HepG2 (cell line): ENCODE measurements at regions not wholly inside any gene's neighbourhood (a gene's known extent, or its start where the extent isn't known, plus 50 kb on each side); places are given as distances from the start of the nearest gene placed in this dataset.

ENCODE experiments used
- ATAC-seq: fragments of 200-7000 bp; cut with Tn5 transposase; 3 replicates; pipeline ENCODE4 v1.9.1; 2020; ENCODE audit warnings: mild to moderate bottlenecking, moderate library complexity
- BruUV-seq: library from RNA; stranded (reverse); fragments of 400-500 nt; replicated peaks from 2 replicates; lab custom pipeline; 2021; lab: Mats Ljungman, UMichigan
- CTCF ChIA-PET: fragments of 300-600 bp; formaldehyde crosslinking; extraction: SDS; loops from one replicate; lab custom pipeline; 2021; ENCODE audit warnings: low total read pairs, inconsistent platforms, low intra/inter-chr PET ratio; lab: Yijun Ruan, JAX
- POLR2A ChIA-PET: fragments of 350-600 bp; sonication (Branson Sonifier 250); formaldehyde crosslinking; loops from one replicate; lab custom pipeline; 2020; ENCODE audit warnings: antibody characterized with exemption, inconsistent platforms; lab: Yijun Ruan, JAX
- DNase-seq: peaks from one replicate; pipeline ENCODE4 v3.0.0-alpha.2; 2015; ENCODE audit warnings: low spot score
- FAIRE-seq: peaks from 3 replicates; lab custom pipeline; 2011; peaks lifted over from hg19 to GRCh38; lab: Jason Lieb, UNC
- H2AFZ ChIP-seq: one replicate; pipeline ENCODE4 v1.6.1; 2011; ENCODE audit warnings: low read length, inconsistent platforms
- H3K27ac ChIP-seq: fragments of 300-600 bp; 3 replicates; pipeline ENCODE4 v1.8.0; 2011; ENCODE audit warnings: mixed run types, mild to moderate bottlenecking, mixed read lengths, low read length, inconsistent platforms; ENCODE audit not compliant: insufficient read depth; ENCODE audit errors: extremely low read length
- H3K27me3 ChIP-seq, 2 experiments: fragments of 200-600 bp in 1 of 2; 2 replicates in 1 of 2; 3 replicates in 1 of 2; pipeline versions ENCODE4 v1.6.0 to v1.8.0; 2011; ENCODE audit warnings: low read length in 2 of 2, mild to moderate bottlenecking in 2 of 2, moderate library complexity in 2 of 2, inconsistent platforms in 1 of 2; ENCODE audit not compliant: insufficient read depth in 2 of 2, control insufficient read depth in 1 of 2
- H3K36me3 ChIP-seq, 2 experiments: fragments of 200-600 bp in 1 of 2; replicated peaks in 1 of 2; 2 replicates in 1 of 2; 3 replicates in 1 of 2; pipeline versions ENCODE4 v1.5.1 to v1.8.0; 2011; ENCODE audit warnings: low read length in 2 of 2, inconsistent platforms in 1 of 2; ENCODE audit not compliant: insufficient read depth in 2 of 2, control insufficient read depth in 1 of 2
- H3K4me1 ChIP-seq: 2 replicates; pipeline ENCODE4 v1.5.1; 2012; ENCODE audit warnings: low read length, inconsistent platforms; ENCODE audit not compliant: insufficient read depth
- H3K4me2 ChIP-seq: 2 replicates; pipeline ENCODE4 v1.6.0; 2011; ENCODE audit warnings: low read depth, low read length, inconsistent platforms
- H3K4me3 ChIP-seq, 3 experiments: fragments of 200-600 bp in 1 of 3; sonication (generic), shearing (Covaris generic) in 1 of 3; replicated peaks in 1 of 3; 2 replicates each; pipeline ENCODE4 v1.5.1; 2011 to 2016; ENCODE audit warnings: low read length in 3 of 3, inconsistent platforms in 2 of 3, low read depth in 2 of 3, mild to moderate bottlenecking in 2 of 3, control low read depth in 1 of 3, mixed read lengths in 1 of 3; ENCODE audit not compliant: insufficient read depth in 1 of 3
- H3K79me2 ChIP-seq: one replicate; pipeline ENCODE4 v1.6.1; 2011; ENCODE audit warnings: low read length, inconsistent platforms; ENCODE audit not compliant: insufficient read depth
- H3K9ac ChIP-seq: 2 replicates; pipeline ENCODE4 v1.6.0; 2011; ENCODE audit warnings: mild to moderate bottlenecking, low read depth, low read length, inconsistent platforms; ENCODE audit not compliant: insufficient read depth
- H3K9me3 ChIP-seq: 2 replicates; pipeline ENCODE4 v1.5.1; 2012; ENCODE audit warnings: mild to moderate bottlenecking, low read length
- H4K20me1 ChIP-seq: 2 replicates; pipeline ENCODE4 v1.6.0; 2011; ENCODE audit warnings: inconsistent platforms, mild to moderate bottlenecking, low read length, moderate library complexity; ENCODE audit not compliant: insufficient read depth
- ATF7 ChIP-seq, 2 experiments: fragments of 450-650 bp in 1 of 2; sonication (generic) in 1 of 2; formaldehyde crosslinking in 1 of 2; IDR thresholded peaks; 2 replicates each; pipeline versions ENCODE4 v1.4.0 to v1.6.1; 2016 to 2020; ENCODE audit warnings: antibody characterized with exemption in 1 of 2, mild to moderate bottlenecking in 1 of 2, missing genetic modification reagents in 1 of 2
- DNMT3B ChIP-seq: conservative IDR thresholded peaks from 2 replicates; pipeline ENCODE4 v1.6.1; 2016; ENCODE audit warnings: missing biosample characterization, control low read depth
- PAWR ChIP-seq: sonication (generic); formaldehyde crosslinking; IDR thresholded peaks from 2 replicates; pipeline ENCODE4 v1.4.0; 2020; ENCODE audit warnings: missing genetic modification reagents, mild to moderate bottlenecking, borderline replicate concordance
- ZNF354B ChIP-seq: sonication (generic); formaldehyde crosslinking; IDR thresholded peaks from 2 replicates; pipeline ENCODE4 v1.8.0; 2022; ENCODE audit warnings: mild to moderate bottlenecking, missing genetic modification reagents
- ZNF432 ChIP-seq: sonication (generic); formaldehyde crosslinking; IDR thresholded peaks from 2 replicates; pipeline ENCODE4 v1.5.0; 2020; ENCODE audit warnings: missing genetic modification reagents, mild to moderate bottlenecking, borderline replicate concordance
- ZNF841 ChIP-seq: sonication (generic); formaldehyde crosslinking; IDR thresholded peaks from 2 replicates; pipeline ENCODE4 v1.8.1; 2023; ENCODE audit warnings: missing genetic modification reagents, borderline replicate concordance
- ZNF879 ChIP-seq: sonication (generic); formaldehyde crosslinking; IDR thresholded peaks from 2 replicates; pipeline ENCODE4 v1.8.1; 2023; ENCODE audit warnings: missing genetic modification reagents
- ZNF891 ChIP-seq: sonication (generic); formaldehyde crosslinking; IDR thresholded peaks from 2 replicates; pipeline ENCODE4 v1.5.0; 2020; ENCODE audit warnings: mild to moderate bottlenecking, missing genetic modification reagents
- WGBS: methylation state at CpG from one replicate; pipeline ENCODE4 v1.1.6; 2017; ENCODE audit warnings: low lambda C conversion rate; 5-methylcytosine and 5-hydroxymethylcytosine counted together
- in situ Hi-C: cut with HindIII; loops from 2 replicates; pipeline ENCODE4 v1.10.0; 2017; ENCODE audit warnings: low pct_unique_long_range_greater_than_20kb; ENCODE audit not compliant: extremely low pct_ligation_motif_present
- intact Hi-C: fragments of 100-400 bp; cut with micrococcal nuclease; formaldehyde crosslinking; loops from one replicate; pipeline ENCODE4 v1.10.0; 2022; ENCODE audit not compliant: unreplicated experiment
- TF ChIP-seq, protein P1 (sequence below): sonication (generic); formaldehyde crosslinking; IDR thresholded peaks from 2 replicates; pipeline ENCODE4 v1.8.1; 2022; ENCODE audit warnings: mild to moderate bottlenecking, missing genetic modification reagents
- TF ChIP-seq, protein P2 (sequence below): sonication (generic); formaldehyde crosslinking; IDR thresholded peaks from 2 replicates; pipeline ENCODE4 v1.8.1; 2023; ENCODE audit warnings: mild to moderate bottlenecking, missing genetic modification reagents

DNA sequence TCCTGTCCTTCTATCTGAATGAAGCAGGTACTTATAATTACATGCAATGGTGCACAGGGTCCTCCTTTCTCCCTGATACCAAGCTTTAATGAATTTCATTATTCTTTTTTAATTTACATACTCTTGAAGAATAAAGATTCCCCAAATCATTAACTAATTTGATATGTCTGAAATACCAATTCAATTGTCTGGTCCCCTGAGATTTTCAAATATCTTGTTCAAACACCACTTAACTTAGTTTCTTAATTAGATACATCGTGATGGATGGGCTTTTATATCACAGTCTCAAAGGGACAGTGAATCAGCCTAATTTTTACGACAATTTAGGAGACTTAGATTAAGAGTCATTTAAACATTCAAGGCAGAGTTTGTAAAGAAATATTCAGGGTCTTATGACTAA, 1054.6 kb downstream of the PLA2G4A start (continued):
- TF ChIP-seq ZNF432 (CRISPR knock-in tag) (no peak), ATF7 (IDR thresholded peaks at IDR 0.05) (no peak), ATF7 (CRISPR knock-in tag; IDR thresholded peaks at IDR 0.05) (no peak)

DNA sequence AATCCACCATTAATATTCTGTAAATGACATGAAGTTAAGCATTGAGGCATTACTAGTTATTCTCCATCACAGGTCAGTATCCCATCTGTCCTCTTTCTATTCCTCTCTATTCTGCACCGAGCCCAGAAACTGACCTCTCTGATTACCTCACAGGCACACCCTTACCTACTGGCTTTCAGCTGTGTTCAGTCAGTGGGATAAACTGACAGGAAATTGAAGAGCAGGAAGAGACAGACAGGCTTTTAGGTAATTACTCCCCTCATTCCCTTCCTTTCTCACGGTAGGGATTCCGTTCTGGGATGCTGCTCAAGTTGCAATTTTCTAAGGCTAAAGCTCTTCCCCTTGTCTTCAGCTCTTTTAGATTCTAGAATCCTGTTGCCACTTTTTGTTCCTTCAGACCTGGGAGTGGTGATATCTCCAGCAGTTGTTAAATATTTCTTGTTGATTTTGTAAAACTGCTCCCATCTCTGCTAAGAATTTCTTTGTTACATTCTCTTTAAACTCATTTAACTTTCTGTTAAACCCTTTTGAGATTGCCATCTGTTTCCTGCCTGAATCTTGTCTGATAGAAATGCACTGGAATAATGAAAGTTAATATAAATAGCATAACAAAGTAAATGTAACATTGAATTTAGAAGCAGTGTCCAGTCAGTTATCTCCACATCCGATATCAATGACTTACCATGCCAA, 1063.4 kb downstream of the PLA2G4A start:
- Histone ChIP-seq H3K9me3 (no peaks in the 10 kb centered on the region), H2AFZ (no peak overlapping the region), H3K4me1 (no peaks in the 10 kb centered on the region)
- POLR2A ChIA-PET: no interaction called here
- no peak for FAIRE-seq
- no peak for TF ChIP-seq ZNF891 (CRISPR knock-in tag)
- TF ChIP-seq, protein P1, sequence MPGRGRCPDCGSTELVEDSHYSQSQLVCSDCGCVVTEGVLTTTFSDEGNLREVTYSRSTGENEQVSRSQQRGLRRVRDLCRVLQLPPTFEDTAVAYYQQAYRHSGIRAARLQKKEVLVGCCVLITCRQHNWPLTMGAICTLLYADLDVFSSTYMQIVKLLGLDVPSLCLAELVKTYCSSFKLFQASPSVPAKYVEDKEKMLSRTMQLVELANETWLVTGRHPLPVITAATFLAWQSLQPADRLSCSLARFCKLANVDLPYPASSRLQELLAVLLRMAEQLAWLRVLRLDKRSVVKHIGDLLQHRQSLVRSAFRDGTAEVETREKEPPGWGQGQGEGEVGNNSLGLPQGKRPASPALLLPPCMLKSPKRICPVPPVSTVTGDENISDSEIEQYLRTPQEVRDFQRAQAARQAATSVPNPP (CRISPR knock-in tag): no peak
- TF ChIP-seq ZNF841 (CRISPR knock-in tag): no peak
- no peak for TF ChIP-seq ZNF354B (CRISPR knock-in tag)
- TF ChIP-seq, protein P2, sequence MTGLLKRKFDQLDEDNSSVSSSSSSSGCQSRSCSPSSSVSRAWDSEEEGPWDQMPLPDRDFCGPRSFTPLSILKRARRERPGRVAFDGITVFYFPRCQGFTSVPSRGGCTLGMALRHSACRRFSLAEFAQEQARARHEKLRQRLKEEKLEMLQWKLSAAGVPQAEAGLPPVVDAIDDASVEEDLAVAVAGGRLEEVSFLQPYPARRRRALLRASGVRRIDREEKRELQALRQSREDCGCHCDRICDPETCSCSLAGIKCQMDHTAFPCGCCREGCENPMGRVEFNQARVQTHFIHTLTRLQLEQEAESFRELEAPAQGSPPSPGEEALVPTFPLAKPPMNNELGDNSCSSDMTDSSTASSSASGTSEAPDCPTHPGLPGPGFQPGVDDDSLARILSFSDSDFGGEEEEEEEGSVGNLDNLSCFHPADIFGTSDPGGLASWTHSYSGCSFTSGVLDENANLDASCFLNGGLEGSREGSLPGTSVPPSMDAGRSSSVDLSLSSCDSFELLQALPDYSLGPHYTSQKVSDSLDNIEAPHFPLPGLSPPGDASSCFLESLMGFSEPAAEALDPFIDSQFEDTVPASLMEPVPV: no peak
- TF ChIP-seq PAWR (CRISPR knock-in tag): no peak
- TF ChIP-seq DNMT3B (CRISPR knock-in tag): no peak
- no peak for TF ChIP-seq ZNF879 (CRISPR knock-in tag)
- TF ChIP-seq, all 625 proteins: peak for 0
- BruUV-seq: no TSS peak
- H3K27me3 ChIP-seq: no peaks in the 10 kb centered on the region
- no peak overlapping the region for H3K9ac ChIP-seq
- no peak overlapping the region for H3K4me3 ChIP-seq
- no peak for ATAC-seq
- H3K27ac ChIP-seq: no peak overlapping the region
- H3K79me2 ChIP-seq: no peaks in the 10 kb centered on the region
- intact Hi-C loops (no loop called here), in situ Hi-C loops (no loop called here)
- no peak for DNase-seq
- no peaks in the 10 kb centered on the region for H4K20me1 ChIP-seq
- 4% methylated on average over 4 of the region's 4 CpGs for WGBS
- CTCF ChIA-PET: no interaction called here
- no peak overlapping the region for H3K4me2 ChIP-seq
- no peaks in the 10 kb centered on the region for H3K36me3 ChIP-seq
